B cell (primary cell): ENCODE measurements at regions not wholly inside any gene's neighbourhood (a gene's known extent, or its start where the extent isn't known, plus 50 kb on each side); places are given as distances from the start of the nearest gene placed in this dataset.

Experiments used
- CTCF ChIP-seq: fragments of 200-600 bp; IDR thresholded peaks from one replicate; pipeline ENCODE4 v1.8.0; 2022; ENCODE audit warnings: antibody characterized with exemption, mild to moderate bottlenecking
- EZH2 ChIP-seq: IDR thresholded peaks from 2 replicates; pipeline ENCODE4 v1.6.1; 2012; ENCODE audit warnings: borderline replicate concordance, low read depth, mild to moderate bottlenecking, moderate library complexity, low read length; ENCODE audit not compliant: insufficient read depth, poor library complexity, severe bottlenecking

- TF ChIP-seq CTCF = no peak
- TF ChIP-seq EZH2 = no peak
Measured at GRCh38 chr2:48197618-48198017, 116.9 kb upstream of the FOXN2 start.
